ENCODE measurements at regions not wholly inside any gene's neighbourhood (a gene's known extent, or its start where the extent isn't known, plus 50 kb on each side); places are given as distances from the start of the nearest gene placed in this dataset.
"Not testable (repeated sequence)": the region's sequence is repeated elsewhere in the genome, so short reads cannot be mapped to it uniquely, and the experiment has no call there.

DNA sequence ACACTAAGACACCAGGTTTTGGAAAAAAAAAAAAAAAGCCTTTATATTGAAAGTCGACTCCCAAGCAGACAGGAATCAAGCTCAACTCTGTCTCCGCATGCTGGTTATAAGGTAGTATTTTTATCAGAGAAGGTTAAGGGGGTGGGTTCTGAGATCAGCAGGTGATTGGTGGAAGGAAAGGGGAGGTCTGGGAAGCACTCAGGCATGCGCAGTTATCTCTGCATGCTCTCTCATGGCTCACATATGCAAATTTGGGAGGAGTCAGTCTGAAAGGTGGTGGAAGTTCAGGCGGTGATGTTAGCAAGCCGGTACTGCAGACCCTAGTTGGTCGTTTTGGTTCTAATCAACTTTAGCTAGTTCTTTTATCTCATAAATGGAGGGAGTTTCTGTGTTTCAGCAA lies 357.6 kb upstream of the C16orf82 start:
- ChIA-PET CTCF (no interaction called here), POLR2A (ENCODE audit: low non-redundant PET) (no interaction called here)
- DNase-seq (ENCODE audit: low spot score): no peak
- no peak overlapping the region for H3K27ac ChIP-seq
- TF ChIP-seq, protein P1, sequence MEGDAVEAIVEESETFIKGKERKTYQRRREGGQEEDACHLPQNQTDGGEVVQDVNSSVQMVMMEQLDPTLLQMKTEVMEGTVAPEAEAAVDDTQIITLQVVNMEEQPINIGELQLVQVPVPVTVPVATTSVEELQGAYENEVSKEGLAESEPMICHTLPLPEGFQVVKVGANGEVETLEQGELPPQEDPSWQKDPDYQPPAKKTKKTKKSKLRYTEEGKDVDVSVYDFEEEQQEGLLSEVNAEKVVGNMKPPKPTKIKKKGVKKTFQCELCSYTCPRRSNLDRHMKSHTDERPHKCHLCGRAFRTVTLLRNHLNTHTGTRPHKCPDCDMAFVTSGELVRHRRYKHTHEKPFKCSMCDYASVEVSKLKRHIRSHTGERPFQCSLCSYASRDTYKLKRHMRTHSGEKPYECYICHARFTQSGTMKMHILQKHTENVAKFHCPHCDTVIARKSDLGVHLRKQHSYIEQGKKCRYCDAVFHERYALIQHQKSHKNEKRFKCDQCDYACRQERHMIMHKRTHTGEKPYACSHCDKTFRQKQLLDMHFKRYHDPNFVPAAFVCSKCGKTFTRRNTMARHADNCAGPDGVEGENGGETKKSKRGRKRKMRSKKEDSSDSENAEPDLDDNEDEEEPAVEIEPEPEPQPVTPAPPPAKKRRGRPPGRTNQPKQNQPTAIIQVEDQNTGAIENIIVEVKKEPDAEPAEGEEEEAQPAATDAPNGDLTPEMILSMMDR (conservative IDR thresholded peaks at IDR 0.05; ENCODE audit: low read depth): no peak

DNA sequence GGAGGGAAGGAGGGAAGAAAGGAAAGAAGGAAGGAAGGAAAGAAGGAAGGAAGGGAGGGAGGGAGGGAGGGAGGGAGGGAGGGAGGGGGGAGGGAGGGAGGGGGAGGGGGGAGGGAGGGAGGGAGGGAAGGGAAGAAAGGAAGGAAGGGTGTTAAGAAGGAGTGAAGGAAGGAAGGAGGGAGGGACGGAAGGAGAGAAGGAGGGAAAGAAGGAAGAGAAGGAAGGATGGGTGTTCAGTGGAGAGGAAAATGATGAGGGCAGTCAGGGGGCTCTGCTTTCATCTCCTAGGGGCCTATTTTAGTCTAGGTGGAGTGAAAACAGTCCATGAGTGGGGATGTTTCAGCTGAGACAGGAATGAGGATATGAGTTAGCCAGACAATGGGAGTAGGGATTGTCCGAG lies 357.0 kb upstream of the C16orf82 start:
- DNase-seq (ENCODE audit: low spot score): no peak
- H3K27ac ChIP-seq: no peak overlapping the region
- ChIA-PET POLR2A (ENCODE audit: low non-redundant PET) (no interaction called here), CTCF (no interaction called here)
- TF ChIP-seq, protein P1 (conservative IDR thresholded peaks at IDR 0.05; ENCODE audit: low read depth): no peak

DNA sequence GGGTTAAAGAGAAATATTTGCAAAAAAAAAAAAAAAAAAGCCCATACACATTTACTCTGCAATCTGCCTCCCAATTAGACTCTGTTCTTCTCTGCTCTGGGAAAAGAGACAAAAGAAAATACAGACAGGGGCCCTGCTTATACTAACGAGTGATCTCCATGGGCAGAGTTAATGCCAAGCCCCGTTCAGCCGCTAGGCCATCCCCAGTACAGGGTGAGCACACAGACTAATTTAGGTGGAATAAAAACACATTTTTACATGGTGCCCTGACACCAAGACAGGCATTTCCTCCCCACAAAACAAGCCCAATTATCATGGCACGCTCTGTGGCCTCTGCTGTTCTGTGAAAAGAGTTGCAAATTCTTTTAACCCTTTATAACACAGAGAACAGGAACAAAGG lies 356.3 kb upstream of the C16orf82 start:
- no peak for DNase-seq (ENCODE audit: low spot score)
- TF ChIP-seq, protein P1 (conservative IDR thresholded peaks at IDR 0.05; ENCODE audit: low read depth): no peak
- H3K27ac ChIP-seq: no peak overlapping the region
- POLR2A ChIA-PET (ENCODE audit: low non-redundant PET): no interaction called here
- CTCF ChIA-PET: interaction anchor here (0.7 kb wide), 1 partner anchor 158 kb away, joined by 3 read pairs; no protein-coding TSS in a partner anchor

DNA sequence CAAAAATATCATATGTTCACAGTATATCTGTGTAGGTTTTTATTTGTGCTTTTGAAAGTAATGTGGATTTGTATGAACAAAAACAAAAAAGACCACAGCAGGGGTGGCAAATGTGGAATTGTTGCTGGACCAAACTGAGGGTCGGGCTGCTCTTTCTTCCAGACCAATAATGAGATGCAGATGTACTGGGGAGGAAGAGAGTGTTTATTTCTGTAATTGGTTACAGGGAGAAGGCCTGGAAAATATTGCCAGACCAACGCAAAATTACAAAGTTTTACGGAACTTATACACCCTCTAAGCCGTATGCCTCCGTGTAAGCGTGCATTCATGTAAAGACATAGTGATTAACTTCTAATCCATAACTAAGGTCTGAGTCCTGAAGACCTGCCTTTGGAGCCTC lies 353.9 kb upstream of the C16orf82 start:
- no peak for DNase-seq (ENCODE audit: low spot score)
- CTCF ChIA-PET: no interaction called here
- no peak overlapping the region for H3K27ac ChIP-seq
- TF ChIP-seq, protein P1 (conservative IDR thresholded peaks at IDR 0.05; ENCODE audit: low read depth): no peak
- POLR2A ChIA-PET (ENCODE audit: low non-redundant PET): no interaction called here

DNA sequence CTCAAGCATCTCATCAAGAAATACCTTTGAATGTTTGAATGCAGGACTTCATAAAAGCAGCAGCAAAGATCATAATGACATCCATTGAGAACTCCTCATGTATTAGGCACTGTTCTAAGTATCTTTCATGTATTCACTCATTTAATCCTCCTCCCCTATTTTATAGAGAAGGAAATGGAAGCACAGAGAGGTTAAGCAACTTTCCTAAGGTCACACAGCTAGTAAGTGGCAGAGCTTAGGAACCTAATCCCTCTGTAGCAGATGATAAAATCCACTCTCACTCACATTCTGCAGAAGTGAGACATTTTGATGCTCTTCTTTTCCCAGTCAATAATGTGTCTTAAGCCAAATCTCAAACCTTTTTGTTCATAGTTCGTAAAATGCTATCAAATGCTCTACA lies 350.8 kb upstream of the C16orf82 start:
- no peak for DNase-seq (ENCODE audit: low spot score)
- no peak overlapping the region for H3K27ac ChIP-seq
- TF ChIP-seq, protein P1 (conservative IDR thresholded peaks at IDR 0.05; ENCODE audit: low read depth): no peak
- CTCF ChIA-PET: no interaction called here
- POLR2A ChIA-PET (ENCODE audit: low non-redundant PET): no interaction called here

DNA sequence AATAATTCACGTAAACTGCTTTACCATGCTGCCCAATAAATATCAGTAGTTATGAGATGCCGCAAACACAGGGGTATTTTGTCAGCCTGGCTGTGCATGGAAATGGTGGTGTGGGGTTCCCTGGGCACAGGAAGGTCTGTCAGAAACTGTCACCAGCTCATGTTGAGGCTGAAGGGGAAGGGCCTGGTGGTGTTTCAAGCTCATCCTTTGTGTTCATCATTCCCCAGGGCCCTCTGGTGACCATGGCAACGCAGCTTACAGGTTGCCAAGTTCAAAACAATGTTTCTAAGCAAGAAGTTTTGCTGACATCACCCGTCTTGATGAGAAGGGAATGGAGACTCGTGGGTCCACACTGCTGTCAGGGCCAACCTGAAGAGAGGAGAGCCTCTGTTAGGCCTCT lies 348.9 kb upstream of the C16orf82 start:
- ChIA-PET CTCF (interaction anchor here (0.8 kb wide), 1 partner anchor 375 kb away, joined by 4 read pairs; no protein-coding TSS in a partner anchor), POLR2A (ENCODE audit: low non-redundant PET) (no interaction called here)
- no peak overlapping the region for H3K27ac ChIP-seq
- TF ChIP-seq, protein P1 (conservative IDR thresholded peaks at IDR 0.05; ENCODE audit: low read depth): no peak
- no peak for DNase-seq (ENCODE audit: low spot score)

DNA sequence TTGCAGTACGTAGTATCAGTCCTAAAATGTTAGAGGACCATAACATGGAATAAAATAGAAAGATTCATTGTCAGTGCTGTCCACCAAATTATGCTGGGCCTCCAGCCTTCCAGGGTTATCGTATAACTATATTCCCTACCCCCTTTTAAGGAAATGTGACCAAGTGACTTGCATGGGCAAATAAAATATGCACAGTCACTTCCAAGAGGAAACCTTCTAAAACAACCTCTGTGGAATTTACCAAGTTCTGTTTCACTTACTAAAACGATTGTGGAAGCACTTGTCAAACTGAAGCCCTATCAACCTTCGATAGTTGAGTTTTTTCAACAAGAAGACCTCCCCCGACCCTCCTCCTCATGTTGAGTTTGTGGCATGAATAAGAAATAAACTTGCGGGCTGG lies 345.4 kb upstream of the C16orf82 start:
- H3K27ac ChIP-seq: no peak overlapping the region
- ChIA-PET POLR2A (ENCODE audit: low non-redundant PET) (no interaction called here), CTCF (no interaction called here)
- TF ChIP-seq, protein P1 (conservative IDR thresholded peaks at IDR 0.05; ENCODE audit: low read depth): no peak
- no peak for DNase-seq (ENCODE audit: low spot score)

DNA sequence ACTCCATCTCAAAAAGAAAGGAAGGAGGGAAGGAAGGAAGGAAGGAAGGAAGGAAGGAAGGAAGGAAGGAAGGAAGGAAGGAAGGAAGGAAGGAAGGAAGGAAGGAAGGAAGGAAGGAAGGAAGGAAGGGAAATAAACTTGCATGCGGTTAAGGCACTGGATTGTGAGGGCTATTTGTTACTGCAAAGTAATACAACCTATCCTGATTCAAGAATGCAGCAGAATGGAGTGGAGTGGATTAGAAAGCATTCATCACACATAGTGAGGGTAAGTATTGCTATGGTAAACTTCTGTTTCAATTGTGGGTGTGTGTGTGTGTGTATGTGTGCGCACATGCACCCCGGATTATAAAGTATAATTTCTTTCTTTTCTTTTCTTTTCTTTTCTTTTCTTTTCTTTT lies 344.8 kb upstream of the C16orf82 start:
- POLR2A ChIA-PET (ENCODE audit: low non-redundant PET); H3K27ac ChIP-seq; DNase-seq (ENCODE audit: low spot score); CTCF ChIA-PET: not testable (repeated sequence)
